ENCODE measurements at regions not wholly inside any gene's neighbourhood (a gene's known extent, or its start where the extent isn't known, plus 50 kb on each side); places are given as distances from the start of the nearest gene placed in this dataset.
"Not testable (repeated sequence)": the region's sequence is repeated elsewhere in the genome, so short reads cannot be mapped to it uniquely, and the experiment has no call there.

GRCh38 chr10:84966708-84967441 is 638.5 kb downstream of the CCSER2 start:
- Mint-ChIP-seq H3K4me1 (no peaks in the 10 kb centered on the region), H3K4me3 (no peak overlapping the region), H3K36me3 (no peaks in the 10 kb centered on the region), H3K27me3 (no peaks in the 10 kb centered on the region), H3K27ac (no peak overlapping the region), H3K9me3 (no peaks in the 10 kb centered on the region)
- ATAC-seq (ENCODE audit: low read depth in 2 of 2) (no peak), DNase-seq (no peak)

DNA sequence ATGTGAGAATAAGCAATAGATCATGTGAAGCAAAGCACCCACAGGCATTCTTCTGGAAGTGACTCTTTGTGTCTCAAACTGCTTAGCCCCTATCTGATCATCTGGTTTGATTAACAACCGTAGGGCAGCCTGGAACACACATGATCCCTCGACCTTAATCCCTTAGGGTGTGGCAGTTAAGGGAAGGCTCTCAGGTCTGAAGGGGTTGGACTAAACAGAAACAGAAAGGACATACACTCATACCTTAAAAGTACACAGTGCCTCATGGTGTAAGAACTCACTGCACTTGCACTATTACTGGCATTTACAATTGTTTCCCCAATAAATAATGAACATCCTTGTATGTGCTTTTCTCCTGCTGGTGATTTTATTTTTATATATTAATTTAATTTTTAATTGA is 640.9 kb downstream of the CCSER2 start:
- not testable (repeated sequence) for ATAC-seq (ENCODE audit: low read depth in 2 of 2); H3K27me3 Mint-ChIP-seq; DNase-seq; H3K27ac Mint-ChIP-seq; H3K4me3 Mint-ChIP-seq; H3K36me3 Mint-ChIP-seq; H3K9me3 Mint-ChIP-seq; H3K4me1 Mint-ChIP-seq

DNA sequence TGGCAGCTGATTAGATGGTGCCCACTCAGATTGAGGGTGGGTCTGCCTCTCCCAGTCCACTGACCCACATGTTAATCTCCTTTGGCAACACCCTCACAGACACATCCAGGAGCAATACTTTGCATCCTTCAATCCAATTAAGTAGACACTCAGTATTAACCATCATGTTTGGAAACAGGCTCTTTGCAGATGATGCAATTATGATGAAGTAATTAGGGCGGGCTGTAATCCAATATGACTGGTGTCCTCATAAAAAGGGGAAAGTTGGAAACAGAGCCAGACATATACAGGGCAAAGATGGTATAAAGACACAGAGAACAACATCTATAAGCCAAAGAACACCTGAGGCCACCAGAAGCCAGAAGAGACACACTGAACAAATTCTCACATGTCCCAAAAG is 658.6 kb downstream of the CCSER2 start:
- H3K9me3 Mint-ChIP-seq = peaks cover 0 to 4% (median 0%) of the 10 kb centered on the region in 7 donors
- H3K4me1 Mint-ChIP-seq = no peaks in the 10 kb centered on the region
- H3K4me3 Mint-ChIP-seq = no peak overlapping the region
- ATAC-seq (ENCODE audit: low read depth in 2 of 2) (no peak), DNase-seq (no peak)
- H3K27me3 Mint-ChIP-seq = no peaks in the 10 kb centered on the region
- H3K27ac Mint-ChIP-seq = no peak overlapping the region
- no peaks in the 10 kb centered on the region for H3K36me3 Mint-ChIP-seq

GRCh38 chr10:84988011-84988410 is 659.6 kb downstream of the CCSER2 start:
- DNase-seq (no peak), ATAC-seq (ENCODE audit: low read depth in 2 of 2) (no peak)
- Mint-ChIP-seq H3K4me3 (no peak overlapping the region), H3K9me3 (peaks cover 0 to 4% (median 0%) of the 10 kb centered on the region in 7 donors), H3K27ac (no peak overlapping the region), H3K36me3 (no peaks in the 10 kb centered on the region), H3K4me1 (no peaks in the 10 kb centered on the region), H3K27me3 (no peaks in the 10 kb centered on the region)

DNA sequence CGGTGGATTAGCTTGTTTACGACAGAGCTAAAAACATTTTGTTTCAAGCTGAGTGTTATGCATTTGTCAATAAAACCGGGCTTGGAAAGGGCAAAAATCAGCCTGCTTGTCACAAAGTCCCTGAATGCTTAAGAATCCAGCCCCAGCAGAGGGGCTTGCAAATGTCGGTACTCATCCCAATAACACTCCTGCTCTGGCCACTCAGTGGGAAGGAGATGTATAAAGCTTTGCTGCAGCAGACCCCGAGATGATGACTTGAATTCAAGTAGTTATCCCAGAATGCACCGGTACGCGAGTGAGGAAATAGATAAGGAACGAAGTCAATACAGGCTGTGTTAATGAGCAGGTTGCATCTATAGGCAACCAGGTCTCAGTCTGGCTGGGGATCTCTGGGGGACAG is 662.3 kb downstream of the CCSER2 start:
- no peak for DNase-seq
- Mint-ChIP-seq H3K9me3 (peaks cover 0 to 6% (median 0%) of the 10 kb centered on the region in 7 donors), H3K4me1 (no peaks in the 10 kb centered on the region), H3K27me3 (no peaks in the 10 kb centered on the region), H3K4me3 (no peak overlapping the region), H3K27ac (no peak overlapping the region), H3K36me3 (no peaks in the 10 kb centered on the region)
- ATAC-seq (ENCODE audit: low read depth in 2 of 2) = no peak

DNA sequence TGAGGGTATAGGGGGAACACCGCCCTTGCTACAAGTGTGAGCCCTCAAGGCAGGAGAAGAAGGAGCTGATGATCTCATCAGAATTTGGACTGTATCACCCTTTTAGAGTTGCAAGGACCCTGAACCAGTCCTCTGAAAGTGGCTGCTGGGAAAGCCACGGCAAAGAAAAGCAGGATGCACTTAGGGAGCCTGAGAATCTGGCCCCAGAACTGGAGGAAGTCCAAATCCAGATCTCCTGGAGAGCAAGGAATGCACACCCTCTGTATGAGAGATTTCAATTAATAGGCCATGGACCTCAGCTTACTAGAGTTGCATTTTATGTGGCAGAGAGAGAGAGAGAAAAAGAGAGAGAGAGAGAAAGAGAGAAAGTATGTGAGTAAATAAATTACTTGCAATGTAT is 662.9 kb downstream of the CCSER2 start:
- Mint-ChIP-seq H3K9me3 (peaks cover 0 to 6% (median 0%) of the 10 kb centered on the region in 7 donors), H3K4me3 (no peak overlapping the region), H3K36me3 (no peaks in the 10 kb centered on the region), H3K27me3 (no peaks in the 10 kb centered on the region), H3K4me1 (no peaks in the 10 kb centered on the region), H3K27ac (no peak overlapping the region)
- ATAC-seq (ENCODE audit: low read depth in 2 of 2) (no peak), DNase-seq (no peak)

DNA sequence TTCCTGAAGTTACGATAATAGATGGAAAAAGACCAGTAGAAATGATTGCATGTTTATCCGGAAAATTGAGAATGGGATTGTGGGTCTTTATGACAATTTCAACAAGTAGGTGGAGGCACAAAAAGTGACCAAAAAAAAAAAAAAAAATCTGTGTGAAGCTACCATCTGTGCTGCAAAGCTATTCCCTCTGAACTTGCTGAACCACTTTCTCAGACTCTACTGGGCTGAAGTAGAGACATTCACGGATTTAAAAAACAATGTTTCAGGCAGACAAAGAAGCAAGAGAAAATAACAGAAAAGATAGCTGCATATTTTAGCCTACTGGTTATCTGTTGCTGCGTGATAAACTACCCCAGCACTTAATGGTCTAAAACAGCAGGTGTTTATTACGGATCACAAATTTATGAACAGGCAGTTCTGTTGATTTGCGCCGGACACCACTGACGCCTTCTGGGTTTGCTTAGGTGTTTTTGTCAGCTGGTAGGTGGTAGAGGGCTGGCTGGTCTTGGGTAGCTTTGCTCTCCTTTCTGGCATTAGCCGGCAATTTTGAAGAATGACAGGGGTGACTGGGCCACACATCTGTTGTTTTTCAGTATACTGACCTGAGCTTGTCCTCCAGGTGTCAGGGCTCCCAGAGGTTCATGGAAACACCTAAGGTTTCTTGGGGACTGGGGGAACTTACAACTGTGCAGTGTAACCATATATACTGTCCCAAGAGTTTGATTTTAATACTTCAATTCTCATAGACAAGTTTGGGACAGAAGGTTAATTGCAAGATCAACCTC is 665.1 kb downstream of the CCSER2 start:
- peaks cover 0 to 7% (median 0%) of the 10 kb centered on the region in 7 donors for H3K9me3 Mint-ChIP-seq
- H3K27me3 Mint-ChIP-seq = no peaks in the 10 kb centered on the region
- no peaks in the 10 kb centered on the region for H3K4me1 Mint-ChIP-seq
- H3K36me3 Mint-ChIP-seq = no peaks in the 10 kb centered on the region
- ATAC-seq (ENCODE audit: low read depth in 2 of 2) (no peak), DNase-seq (no peak)
- no peak overlapping the region for H3K4me3 Mint-ChIP-seq
- no peak overlapping the region for H3K27ac Mint-ChIP-seq

DNA sequence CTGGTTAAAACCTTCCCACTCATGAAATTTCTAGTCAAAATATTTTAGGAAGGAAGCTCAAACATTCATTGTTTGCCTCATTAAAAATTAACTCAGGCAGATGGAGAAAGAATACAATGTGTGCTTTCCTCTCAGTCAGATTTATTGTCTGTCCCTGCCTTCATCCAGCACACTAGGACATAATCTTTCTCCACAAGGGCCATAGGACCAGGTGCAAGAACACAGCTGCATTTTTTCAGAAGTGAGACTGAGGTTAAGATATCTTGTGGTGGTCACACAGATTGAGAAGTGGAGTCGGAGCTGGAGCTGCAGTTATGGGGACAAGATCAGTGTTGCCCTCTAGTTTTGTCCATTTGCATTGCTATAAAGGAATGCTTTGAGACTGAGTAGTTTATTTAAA is 666.3 kb downstream of the CCSER2 start:
- ATAC-seq (ENCODE audit: low read depth in 2 of 2) = no peak
- H3K9me3 Mint-ChIP-seq = peaks cover 0 to 8% (median 0%) of the 10 kb centered on the region in 7 donors
- DNase-seq = no peak
- H3K4me3 Mint-ChIP-seq = no peak overlapping the region
- H3K27me3 Mint-ChIP-seq = no peaks in the 10 kb centered on the region
- no peaks in the 10 kb centered on the region for H3K4me1 Mint-ChIP-seq
- no peak overlapping the region for H3K27ac Mint-ChIP-seq
- H3K36me3 Mint-ChIP-seq = no peaks in the 10 kb centered on the region

- Mint-ChIP-seq H3K4me1 (no peaks in the 10 kb centered on the region), H3K36me3 (no peaks in the 10 kb centered on the region), H3K4me3 (no peak overlapping the region), H3K27ac (no peak overlapping the region), H3K27me3 (no peaks in the 10 kb centered on the region), H3K9me3 (peaks cover 0 to 8% (median 0%) of the 10 kb centered on the region in 7 donors)
- no peak for ATAC-seq (ENCODE audit: low read depth in 2 of 2)
- DNase-seq = no peak
Measured at GRCh38 chr10:84996580-84996979, 668.2 kb downstream of the CCSER2 start.

DNA sequence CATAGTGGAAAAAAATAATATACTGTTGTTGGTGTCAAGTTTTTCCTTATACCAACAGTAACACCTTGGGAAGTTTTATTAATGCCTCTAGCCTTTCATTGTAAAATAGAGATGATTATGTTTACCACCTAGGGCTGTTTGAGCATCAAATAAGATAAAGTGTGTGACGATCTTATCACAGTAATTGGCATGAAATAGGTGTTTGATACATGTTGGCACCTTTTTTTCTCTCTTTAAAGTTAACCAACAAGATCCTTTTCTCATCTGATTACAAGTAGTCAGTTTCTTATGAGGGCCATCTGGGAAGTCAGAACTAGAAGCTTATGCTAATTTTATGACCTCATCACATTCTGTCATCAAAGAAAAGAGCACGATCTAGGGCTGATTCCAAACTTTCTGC is 669.5 kb downstream of the CCSER2 start:
- ATAC-seq (ENCODE audit: low read depth in 2 of 2) (no peak), DNase-seq (no peak)
- H3K36me3 Mint-ChIP-seq = no peaks in the 10 kb centered on the region
- H3K9me3 Mint-ChIP-seq = peaks cover 0 to 8% (median 0%) of the 10 kb centered on the region in 7 donors
- no peak overlapping the region for H3K27ac Mint-ChIP-seq
- no peak overlapping the region for H3K4me3 Mint-ChIP-seq
- H3K27me3 Mint-ChIP-seq = no peaks in the 10 kb centered on the region
- no peaks in the 10 kb centered on the region for H3K4me1 Mint-ChIP-seq

DNA sequence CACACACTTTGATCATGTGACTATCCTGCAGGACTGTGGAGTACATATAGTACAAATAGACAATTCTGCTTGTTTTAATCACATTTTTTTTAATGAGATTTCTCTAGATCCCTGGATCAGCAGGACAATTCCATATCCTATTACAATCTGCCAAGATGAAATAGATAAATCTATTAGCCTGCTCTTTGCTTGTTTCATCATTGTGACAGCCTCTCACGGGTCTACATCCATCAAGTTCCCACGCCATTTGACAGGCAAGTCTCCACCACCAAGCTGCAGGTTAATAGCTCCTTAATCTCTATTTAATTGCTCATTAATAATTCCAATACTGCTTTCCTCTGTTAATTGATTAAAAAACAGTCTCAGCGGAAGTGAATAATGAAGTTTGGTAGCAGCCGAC is 671.5 kb downstream of the CCSER2 start:
- no peak for ATAC-seq (ENCODE audit: low read depth in 2 of 2)
- Mint-ChIP-seq H3K27me3 (no peaks in the 10 kb centered on the region), H3K36me3 (no peaks in the 10 kb centered on the region), H3K27ac (no peak overlapping the region), H3K9me3 (peaks cover 0 to 4% (median 0%) of the 10 kb centered on the region in 7 donors), H3K4me3 (no peak overlapping the region), H3K4me1 (no peaks in the 10 kb centered on the region)
- DNase-seq = no peak

DNA sequence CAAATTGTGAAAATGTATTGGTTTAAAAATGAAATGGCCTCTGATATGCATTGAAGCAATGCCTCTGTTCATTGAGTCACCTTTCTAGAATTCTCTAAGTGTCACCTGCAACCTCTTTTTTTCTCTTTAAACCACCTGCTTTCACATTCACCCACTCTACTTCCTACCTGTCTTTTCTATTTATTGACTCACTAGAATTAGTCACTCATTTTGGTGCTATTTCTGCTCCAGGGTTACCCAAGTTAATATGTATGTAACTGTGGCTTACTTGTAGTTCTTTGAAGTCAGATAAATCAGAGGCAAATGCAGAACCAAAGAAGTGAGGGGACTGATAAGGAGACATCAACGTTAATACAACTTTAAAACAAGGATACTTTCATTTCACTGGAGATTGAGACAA is 674.7 kb downstream of the CCSER2 start:
- Mint-ChIP-seq H3K36me3 (no peaks in the 10 kb centered on the region), H3K4me3 (no peak overlapping the region), H3K27me3 (no peaks in the 10 kb centered on the region), H3K4me1 (no peaks in the 10 kb centered on the region), H3K9me3 (peaks cover 0 to 4% (median 0%) of the 10 kb centered on the region in 7 donors), H3K27ac (no peak overlapping the region)
- ATAC-seq (ENCODE audit: low read depth in 2 of 2) (no peak), DNase-seq (no peak)

GRCh38 chr10:85008488-85009184 is 680.2 kb downstream of the CCSER2 start:
- Mint-ChIP-seq H3K36me3 (no peaks in the 10 kb centered on the region), H3K27me3 (no peaks in the 10 kb centered on the region), H3K4me3 (no peak overlapping the region), H3K9me3 (peaks cover 0 to 7% (median 0%) of the 10 kb centered on the region in 7 donors), H3K27ac (no peak overlapping the region), H3K4me1 (no peaks in the 10 kb centered on the region)
- ATAC-seq (ENCODE audit: low read depth in 2 of 2) (no peak), DNase-seq (no peak)

DNA sequence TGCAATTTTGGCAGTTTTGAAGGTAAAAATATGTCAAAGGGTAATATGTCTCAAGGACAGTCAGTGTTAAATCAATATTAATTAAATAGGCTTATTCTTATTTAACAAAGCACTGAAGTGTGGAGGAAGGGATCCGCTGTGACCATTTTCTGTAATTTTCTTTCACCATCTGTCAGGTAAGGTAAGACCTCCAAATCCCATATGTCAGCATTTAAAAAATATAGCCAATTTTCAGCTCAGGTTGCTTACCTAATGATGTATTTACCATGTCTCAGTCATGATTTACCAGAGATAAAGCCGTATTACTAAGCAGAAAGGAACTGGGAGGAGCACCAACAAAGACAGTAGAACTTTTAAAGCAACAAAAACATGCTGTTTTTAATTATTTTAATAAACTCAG is 683.9 kb downstream of the CCSER2 start:
- ATAC-seq (ENCODE audit: low read depth in 2 of 2) (no peak), DNase-seq (no peak)
- no peak overlapping the region for H3K4me3 Mint-ChIP-seq
- no peaks in the 10 kb centered on the region for H3K36me3 Mint-ChIP-seq
- H3K27ac Mint-ChIP-seq = no peak overlapping the region
- peaks cover 0 to 3% (median 0%) of the 10 kb centered on the region in 7 donors for H3K9me3 Mint-ChIP-seq
- no peaks in the 10 kb centered on the region for H3K4me1 Mint-ChIP-seq
- H3K27me3 Mint-ChIP-seq = no peaks in the 10 kb centered on the region
